ENCODE measurements at regions not wholly inside any gene's neighbourhood (a gene's known extent, or its start where the extent isn't known, plus 50 kb on each side); places are given as distances from the start of the nearest gene placed in this dataset.

- no peak for TF ChIP-seq CTCF (optimal IDR thresholded peaks at IDR 0.05 in 1 of 3, IDR thresholded peaks at IDR 0.05 in 1 of 3, conservative IDR thresholded peaks at IDR 0.05 in 1 of 3; ENCODE audit: extremely low read depth in 1 of 3, insufficient read depth in 2 of 3, low read length in 3 of 3)
- no peak for TF ChIP-seq EZH2 (IDR thresholded peaks at IDR 0.05; ENCODE audit: low read length)
These were observed 124.3 kb downstream of the TPBG start for GRCh38 chr6:82487895-82488294.

All from keratinocyte (primary cell).